ENCODE measurements at regions not wholly inside any gene's neighbourhood (a gene's known extent, or its start where the extent isn't known, plus 50 kb on each side); places are given as distances from the start of the nearest gene placed in this dataset.

DNA sequence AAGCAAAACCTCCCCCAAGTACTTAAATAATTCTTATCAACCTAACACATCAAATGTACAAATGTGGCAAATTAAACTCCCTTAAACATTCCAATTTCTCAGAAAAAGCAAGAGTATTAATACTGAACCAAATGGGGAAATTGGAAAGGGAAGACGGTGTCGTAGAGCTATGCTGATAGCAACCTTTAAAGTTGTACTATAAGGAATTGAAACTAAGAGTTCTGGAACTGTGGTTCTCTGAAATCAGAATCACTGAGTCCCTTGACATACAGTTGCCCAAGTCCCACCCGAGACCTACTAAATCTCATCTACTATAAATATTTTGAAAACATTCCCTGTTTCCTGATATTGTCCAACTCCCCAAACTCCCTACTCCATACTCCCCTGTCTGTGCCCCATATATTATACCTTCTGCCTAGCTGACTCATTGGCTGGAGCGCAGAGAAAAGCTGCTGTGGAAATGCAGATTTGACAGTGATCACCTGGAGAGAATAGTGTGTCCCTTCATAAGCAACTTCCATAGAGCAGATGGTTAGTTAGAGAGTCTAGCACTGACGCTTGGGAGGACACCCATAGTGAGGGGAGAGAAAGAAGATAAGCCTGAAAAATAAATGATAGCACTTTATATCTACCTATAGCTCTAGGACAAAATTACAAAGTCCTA, 51.4 kb upstream of the ITM2B start:
- TF ChIP-seq, protein P1, sequence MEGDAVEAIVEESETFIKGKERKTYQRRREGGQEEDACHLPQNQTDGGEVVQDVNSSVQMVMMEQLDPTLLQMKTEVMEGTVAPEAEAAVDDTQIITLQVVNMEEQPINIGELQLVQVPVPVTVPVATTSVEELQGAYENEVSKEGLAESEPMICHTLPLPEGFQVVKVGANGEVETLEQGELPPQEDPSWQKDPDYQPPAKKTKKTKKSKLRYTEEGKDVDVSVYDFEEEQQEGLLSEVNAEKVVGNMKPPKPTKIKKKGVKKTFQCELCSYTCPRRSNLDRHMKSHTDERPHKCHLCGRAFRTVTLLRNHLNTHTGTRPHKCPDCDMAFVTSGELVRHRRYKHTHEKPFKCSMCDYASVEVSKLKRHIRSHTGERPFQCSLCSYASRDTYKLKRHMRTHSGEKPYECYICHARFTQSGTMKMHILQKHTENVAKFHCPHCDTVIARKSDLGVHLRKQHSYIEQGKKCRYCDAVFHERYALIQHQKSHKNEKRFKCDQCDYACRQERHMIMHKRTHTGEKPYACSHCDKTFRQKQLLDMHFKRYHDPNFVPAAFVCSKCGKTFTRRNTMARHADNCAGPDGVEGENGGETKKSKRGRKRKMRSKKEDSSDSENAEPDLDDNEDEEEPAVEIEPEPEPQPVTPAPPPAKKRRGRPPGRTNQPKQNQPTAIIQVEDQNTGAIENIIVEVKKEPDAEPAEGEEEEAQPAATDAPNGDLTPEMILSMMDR (IDR thresholded peaks at IDR 0.05; ENCODE audit: unreplicated experiment) = no peak
- CTCF ChIA-PET = no interaction called here
- Mint-ChIP-seq H3K27ac (ENCODE audit: unreplicated experiment) (no peak overlapping the region), H3K4me3 (ENCODE audit: low read depth, unreplicated experiment) (no peak overlapping the region), H3K36me3 (ENCODE audit: insufficient read depth, unreplicated experiment) (no peaks in the 10 kb centered on the region), H3K27me3 (ENCODE audit: unreplicated experiment) (no peaks in the 10 kb centered on the region), H3K4me1 (ENCODE audit: low read depth, unreplicated experiment) (no peaks in the 10 kb centered on the region), H3K9me3 (ENCODE audit: low read depth, unreplicated experiment) (no peaks in the 10 kb centered on the region)
- intact Hi-C loops (cut with micrococcal nuclease; ENCODE audit: unreplicated experiment) = no loop called here
- no TSS peak for BruUV-seq (replicated peaks)
- no peak for DNase-seq

DNA sequence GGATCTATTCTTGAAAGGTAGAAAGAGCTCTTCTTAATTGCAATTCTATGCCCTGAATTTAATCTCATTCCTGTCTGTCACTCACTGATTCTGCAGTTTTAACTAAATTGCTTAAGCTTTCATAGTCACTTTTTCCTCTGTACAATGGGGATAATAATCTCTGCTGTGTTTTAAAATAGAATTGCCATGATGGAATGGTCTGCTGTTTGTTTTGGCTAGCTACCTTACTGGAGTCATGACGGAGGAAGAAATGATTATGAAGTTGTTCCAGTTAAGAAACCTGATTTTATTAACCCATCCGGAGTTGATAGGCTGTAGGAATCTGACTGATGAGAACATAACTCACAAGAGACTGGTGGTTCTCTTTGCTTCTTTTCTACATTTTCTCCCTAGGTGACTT, 54.9 kb upstream of the ITM2B start:
- no peak overlapping the region for H3K4me3 Mint-ChIP-seq (ENCODE audit: low read depth, unreplicated experiment)
- no TSS peak for BruUV-seq (replicated peaks)
- no peaks in the 10 kb centered on the region for H3K4me1 Mint-ChIP-seq (ENCODE audit: low read depth, unreplicated experiment)
- intact Hi-C loops (cut with micrococcal nuclease; ENCODE audit: unreplicated experiment) = no loop called here
- no peak overlapping the region for H3K27ac Mint-ChIP-seq (ENCODE audit: unreplicated experiment)
- CTCF ChIA-PET = no interaction called here
- TF ChIP-seq, protein P1 (IDR thresholded peaks at IDR 0.05; ENCODE audit: unreplicated experiment) = no peak
- DNase-seq = no peak
- no peaks in the 10 kb centered on the region for H3K9me3 Mint-ChIP-seq (ENCODE audit: low read depth, unreplicated experiment)
- no peaks in the 10 kb centered on the region for H3K36me3 Mint-ChIP-seq (ENCODE audit: insufficient read depth, unreplicated experiment)
- H3K27me3 Mint-ChIP-seq (ENCODE audit: unreplicated experiment) = no peaks in the 10 kb centered on the region

DNA sequence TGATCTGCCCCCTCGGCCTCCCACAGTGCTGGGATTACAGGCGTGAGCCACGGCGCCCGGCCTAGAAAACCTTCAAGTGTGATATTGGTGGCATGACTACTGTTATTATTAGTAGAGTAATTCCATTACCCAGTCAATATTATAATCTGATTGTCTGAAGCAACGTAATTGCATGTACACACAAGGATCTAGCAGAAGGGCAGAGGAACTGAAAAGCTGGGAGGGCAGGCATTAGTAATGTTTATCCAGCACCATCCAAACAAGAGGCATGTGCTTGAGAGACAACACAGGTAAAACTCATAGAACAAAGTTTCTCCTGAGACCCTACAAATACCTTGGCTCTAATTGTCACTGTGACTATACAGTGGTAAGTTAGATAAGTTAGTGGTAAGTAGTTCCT, 56.2 kb upstream of the ITM2B start:
- TF ChIP-seq, protein P1 (IDR thresholded peaks at IDR 0.05; ENCODE audit: unreplicated experiment) = no peak
- DNase-seq = no peak
- no peaks in the 10 kb centered on the region for H3K27me3 Mint-ChIP-seq (ENCODE audit: unreplicated experiment)
- intact Hi-C loops (cut with micrococcal nuclease; ENCODE audit: unreplicated experiment) = no loop called here
- CTCF ChIA-PET = no interaction called here
- no peak overlapping the region for H3K4me3 Mint-ChIP-seq (ENCODE audit: low read depth, unreplicated experiment)
- H3K9me3 Mint-ChIP-seq (ENCODE audit: low read depth, unreplicated experiment) = no peaks in the 10 kb centered on the region
- BruUV-seq (replicated peaks) = no TSS peak
- H3K36me3 Mint-ChIP-seq (ENCODE audit: insufficient read depth, unreplicated experiment) = no peaks in the 10 kb centered on the region
- H3K4me1 Mint-ChIP-seq (ENCODE audit: low read depth, unreplicated experiment) = no peaks in the 10 kb centered on the region
- H3K27ac Mint-ChIP-seq (ENCODE audit: unreplicated experiment) = no peak overlapping the region

DNA sequence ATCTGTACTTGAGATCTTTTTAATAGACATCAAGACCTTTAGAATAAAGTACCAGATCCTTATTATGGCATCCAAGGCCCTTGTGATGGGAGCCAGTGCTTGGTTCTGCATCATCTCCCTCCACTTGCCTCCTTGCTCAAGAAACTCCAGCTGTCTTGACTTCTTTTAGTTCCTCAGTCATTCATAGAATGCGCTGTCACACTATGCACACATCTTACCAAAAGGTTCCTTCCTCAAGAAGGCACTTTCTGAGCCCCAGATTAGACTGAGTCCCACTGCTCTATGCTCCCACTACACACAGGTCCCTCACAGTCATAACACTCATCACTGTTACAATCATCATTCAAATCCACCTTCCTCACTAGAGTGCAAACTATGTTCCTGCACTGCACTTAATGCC, 57.8 kb upstream of the ITM2B start:
- TF ChIP-seq, protein P1 (IDR thresholded peaks at IDR 0.05; ENCODE audit: unreplicated experiment) = no peak
- no peak for DNase-seq
- Mint-ChIP-seq H3K36me3 (ENCODE audit: insufficient read depth, unreplicated experiment) (no peaks in the 10 kb centered on the region), H3K9me3 (ENCODE audit: low read depth, unreplicated experiment) (no peaks in the 10 kb centered on the region), H3K27ac (ENCODE audit: unreplicated experiment) (no peak overlapping the region), H3K4me1 (ENCODE audit: low read depth, unreplicated experiment) (no peaks in the 10 kb centered on the region), H3K27me3 (ENCODE audit: unreplicated experiment) (no peaks in the 10 kb centered on the region), H3K4me3 (ENCODE audit: low read depth, unreplicated experiment) (no peak overlapping the region)
- intact Hi-C loops (cut with micrococcal nuclease; ENCODE audit: unreplicated experiment) = no loop called here
- no TSS peak for BruUV-seq (replicated peaks)
- CTCF ChIA-PET = no interaction called here

Data from Calu3 (cell line).